ENCODE measurements at regions not wholly inside any gene's neighbourhood (a gene's known extent, or its start where the extent isn't known, plus 50 kb on each side); places are given as distances from the start of the nearest gene placed in this dataset.

DNA sequence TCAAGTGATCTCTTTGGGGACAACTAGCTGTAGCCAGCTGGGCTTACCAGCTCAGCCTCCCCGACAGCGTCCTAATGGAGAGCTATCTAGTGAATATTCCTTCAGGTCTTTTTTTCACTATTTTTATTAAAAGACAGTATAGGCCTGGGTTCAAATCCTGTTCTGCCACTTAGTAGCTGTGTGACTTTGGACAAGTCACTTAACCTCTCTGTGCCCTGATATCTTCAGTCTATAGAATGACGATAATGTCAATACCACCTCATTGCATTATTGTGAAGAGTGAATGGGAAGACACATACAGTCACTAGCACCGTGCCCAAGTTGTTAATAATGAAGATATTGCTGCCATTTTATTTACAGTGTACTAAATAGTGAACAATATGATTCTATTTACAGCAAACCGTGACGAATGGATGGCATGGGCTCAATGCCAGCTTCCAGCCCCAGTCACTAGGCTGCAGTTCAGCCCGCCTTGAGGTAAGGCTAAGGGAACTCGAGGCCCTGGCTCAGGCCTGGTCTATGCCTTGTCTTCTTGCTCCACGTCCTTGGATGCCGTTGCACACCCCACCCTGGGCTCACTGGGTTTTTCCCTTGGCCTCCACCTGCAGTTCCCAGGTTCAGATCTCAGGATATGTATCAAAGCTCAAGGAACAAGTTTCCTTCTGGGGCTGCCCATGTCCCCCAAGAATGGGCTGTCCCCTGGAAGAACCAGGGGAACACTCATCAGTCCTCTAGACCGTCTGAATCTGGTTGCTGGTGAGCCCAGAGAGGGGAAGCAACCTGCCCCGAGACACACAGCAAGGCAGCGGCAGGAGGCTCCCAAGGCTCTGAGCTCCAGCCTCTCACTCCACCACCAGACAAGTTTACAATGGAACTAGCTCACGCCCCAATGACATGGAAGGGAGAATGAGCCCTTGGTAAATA lies 95.4 kb upstream of the TNRC6C start:
- no peak for DNase-seq (ENCODE audit: extremely low spot score, unreplicated experiment)
- no peak overlapping the region for H3K4me3 Mint-ChIP-seq
- no peaks in the 10 kb centered on the region for H3K36me3 Mint-ChIP-seq
- TF ChIP-seq, protein P1, sequence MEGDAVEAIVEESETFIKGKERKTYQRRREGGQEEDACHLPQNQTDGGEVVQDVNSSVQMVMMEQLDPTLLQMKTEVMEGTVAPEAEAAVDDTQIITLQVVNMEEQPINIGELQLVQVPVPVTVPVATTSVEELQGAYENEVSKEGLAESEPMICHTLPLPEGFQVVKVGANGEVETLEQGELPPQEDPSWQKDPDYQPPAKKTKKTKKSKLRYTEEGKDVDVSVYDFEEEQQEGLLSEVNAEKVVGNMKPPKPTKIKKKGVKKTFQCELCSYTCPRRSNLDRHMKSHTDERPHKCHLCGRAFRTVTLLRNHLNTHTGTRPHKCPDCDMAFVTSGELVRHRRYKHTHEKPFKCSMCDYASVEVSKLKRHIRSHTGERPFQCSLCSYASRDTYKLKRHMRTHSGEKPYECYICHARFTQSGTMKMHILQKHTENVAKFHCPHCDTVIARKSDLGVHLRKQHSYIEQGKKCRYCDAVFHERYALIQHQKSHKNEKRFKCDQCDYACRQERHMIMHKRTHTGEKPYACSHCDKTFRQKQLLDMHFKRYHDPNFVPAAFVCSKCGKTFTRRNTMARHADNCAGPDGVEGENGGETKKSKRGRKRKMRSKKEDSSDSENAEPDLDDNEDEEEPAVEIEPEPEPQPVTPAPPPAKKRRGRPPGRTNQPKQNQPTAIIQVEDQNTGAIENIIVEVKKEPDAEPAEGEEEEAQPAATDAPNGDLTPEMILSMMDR (conservative IDR thresholded peaks at IDR 0.05), result no peak
- peaks cover 17% of the 10 kb centered on the region for H3K27me3 Mint-ChIP-seq
- H3K9me3 Mint-ChIP-seq, result no peaks in the 10 kb centered on the region
- peaks cover 12% of the 10 kb centered on the region for H3K4me1 Mint-ChIP-seq (ENCODE audit: unreplicated experiment)
- H3K27ac Mint-ChIP-seq, result peak overlapping the region; percentile 15

- Mint-ChIP-seq H3K27ac (peak overlapping the region; percentile 15), H3K9me3 (no peaks in the 10 kb centered on the region), H3K4me3 (no peak overlapping the region), H3K27me3 (peaks cover 17% of the 10 kb centered on the region), H3K4me1 (ENCODE audit: unreplicated experiment) (peaks cover 12% of the 10 kb centered on the region), H3K36me3 (no peaks in the 10 kb centered on the region)
- TF ChIP-seq, protein P1 (conservative IDR thresholded peaks at IDR 0.05), result no peak
- no peak for DNase-seq (ENCODE audit: extremely low spot score, unreplicated experiment)
Observed at GRCh38 chr17:77863814-77864161, 94.7 kb upstream of the TNRC6C start.

DNA sequence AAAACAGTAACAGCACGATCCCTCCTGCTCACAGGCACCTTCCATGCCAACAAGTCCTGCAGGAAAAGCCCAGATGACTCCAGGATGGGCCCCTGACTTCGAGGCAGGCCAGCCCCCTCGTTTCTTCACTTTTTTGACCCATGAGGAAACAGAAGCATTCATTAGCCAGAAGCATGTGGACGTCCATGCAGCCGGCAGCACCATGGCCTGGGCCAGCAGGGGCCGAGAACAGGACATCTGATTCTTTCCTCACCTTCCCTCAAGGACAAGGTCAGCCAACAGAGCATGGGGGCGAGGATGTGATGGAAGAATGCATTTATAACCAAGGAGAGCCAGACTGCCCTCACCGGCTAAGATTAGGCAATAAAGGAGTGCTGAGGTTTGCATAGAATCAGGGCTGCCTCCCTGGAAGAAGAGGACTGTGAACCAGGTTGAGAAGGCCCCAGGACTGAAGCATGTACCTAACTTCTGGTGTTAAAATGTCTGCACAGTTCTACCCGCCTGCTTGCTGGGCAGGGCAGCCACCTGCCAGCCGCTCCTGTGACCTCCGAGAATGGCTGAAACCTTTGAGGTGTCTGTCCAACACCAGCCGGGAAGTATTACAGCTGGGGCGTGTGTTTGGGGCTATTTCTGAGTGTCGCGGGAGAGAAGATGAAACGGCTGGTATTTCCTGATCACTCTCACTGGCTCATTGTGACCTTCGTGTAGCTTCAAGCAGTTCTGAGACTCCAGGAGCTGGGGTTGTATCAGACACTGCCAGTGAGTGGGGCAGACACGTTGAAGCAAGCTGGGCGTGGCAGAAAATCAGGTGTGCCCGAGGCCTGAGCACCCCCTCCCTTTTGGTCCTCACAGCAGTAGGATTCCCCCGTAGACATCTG lies 94.0 kb upstream of the TNRC6C start:
- peak overlapping the region; percentile 43 for H3K27ac Mint-ChIP-seq
- no peaks in the 10 kb centered on the region for H3K36me3 Mint-ChIP-seq
- H3K27me3 Mint-ChIP-seq, result peaks cover 23% of the 10 kb centered on the region
- no peaks in the 10 kb centered on the region for H3K9me3 Mint-ChIP-seq
- H3K4me1 Mint-ChIP-seq (ENCODE audit: unreplicated experiment), result peaks cover 12% of the 10 kb centered on the region
- TF ChIP-seq, protein P1 (conservative IDR thresholded peaks at IDR 0.05), result no peak
- no peak overlapping the region for H3K4me3 Mint-ChIP-seq
- DNase-seq (ENCODE audit: extremely low spot score, unreplicated experiment), result no peak

DNA sequence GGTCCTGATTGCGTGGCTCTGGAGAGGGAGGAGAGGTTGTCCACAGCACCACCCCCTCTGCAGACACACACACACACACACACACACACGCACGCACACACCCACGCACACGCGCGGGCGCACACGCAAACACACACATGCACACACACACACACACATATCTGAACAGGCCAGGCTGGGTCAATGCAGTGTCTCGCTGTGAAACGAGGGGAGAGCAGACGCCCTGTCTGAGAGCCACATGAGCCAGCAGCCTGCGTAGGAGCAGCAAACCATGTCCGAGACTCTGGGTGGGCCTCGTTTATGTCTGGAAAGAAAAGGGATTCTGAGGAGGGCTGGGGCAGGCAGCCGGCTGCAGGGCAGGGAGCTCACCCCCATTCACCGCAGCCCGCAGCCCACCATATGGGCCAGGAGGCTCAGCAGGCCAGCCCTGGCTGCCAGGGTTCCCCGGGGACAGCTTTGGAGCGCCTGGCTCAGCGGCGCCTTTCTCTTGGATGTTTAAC lies 93.3 kb upstream of the TNRC6C start:
- H3K4me1 Mint-ChIP-seq (ENCODE audit: unreplicated experiment), result peaks cover 12% of the 10 kb centered on the region
- peaks cover 22% of the 10 kb centered on the region for H3K27me3 Mint-ChIP-seq
- H3K4me3 Mint-ChIP-seq, result no peak overlapping the region
- TF ChIP-seq, protein P1 (conservative IDR thresholded peaks at IDR 0.05), result no peak
- DNase-seq (ENCODE audit: extremely low spot score, unreplicated experiment), result no peak
- peak overlapping the region; percentile 43 for H3K27ac Mint-ChIP-seq
- H3K36me3 Mint-ChIP-seq, result no peaks in the 10 kb centered on the region
- no peaks in the 10 kb centered on the region for H3K9me3 Mint-ChIP-seq

GRCh38 chr17:77865716-77866115 lies 92.8 kb upstream of the TNRC6C start:
- Mint-ChIP-seq H3K4me3 (no peak overlapping the region), H3K36me3 (no peaks in the 10 kb centered on the region), H3K27me3 (peaks cover 19% of the 10 kb centered on the region), H3K4me1 (ENCODE audit: unreplicated experiment) (peaks cover 12% of the 10 kb centered on the region), H3K9me3 (no peaks in the 10 kb centered on the region), H3K27ac (no peak overlapping the region)
- TF ChIP-seq, protein P1 (conservative IDR thresholded peaks at IDR 0.05), result no peak
- DNase-seq (ENCODE audit: extremely low spot score, unreplicated experiment), result no peak
